ENCODE measurements at regions not wholly inside any gene's neighbourhood (a gene's known extent, or its start where the extent isn't known, plus 50 kb on each side); places are given as distances from the start of the nearest gene placed in this dataset.

- TF ChIP-seq, protein P1, sequence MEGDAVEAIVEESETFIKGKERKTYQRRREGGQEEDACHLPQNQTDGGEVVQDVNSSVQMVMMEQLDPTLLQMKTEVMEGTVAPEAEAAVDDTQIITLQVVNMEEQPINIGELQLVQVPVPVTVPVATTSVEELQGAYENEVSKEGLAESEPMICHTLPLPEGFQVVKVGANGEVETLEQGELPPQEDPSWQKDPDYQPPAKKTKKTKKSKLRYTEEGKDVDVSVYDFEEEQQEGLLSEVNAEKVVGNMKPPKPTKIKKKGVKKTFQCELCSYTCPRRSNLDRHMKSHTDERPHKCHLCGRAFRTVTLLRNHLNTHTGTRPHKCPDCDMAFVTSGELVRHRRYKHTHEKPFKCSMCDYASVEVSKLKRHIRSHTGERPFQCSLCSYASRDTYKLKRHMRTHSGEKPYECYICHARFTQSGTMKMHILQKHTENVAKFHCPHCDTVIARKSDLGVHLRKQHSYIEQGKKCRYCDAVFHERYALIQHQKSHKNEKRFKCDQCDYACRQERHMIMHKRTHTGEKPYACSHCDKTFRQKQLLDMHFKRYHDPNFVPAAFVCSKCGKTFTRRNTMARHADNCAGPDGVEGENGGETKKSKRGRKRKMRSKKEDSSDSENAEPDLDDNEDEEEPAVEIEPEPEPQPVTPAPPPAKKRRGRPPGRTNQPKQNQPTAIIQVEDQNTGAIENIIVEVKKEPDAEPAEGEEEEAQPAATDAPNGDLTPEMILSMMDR (IDR thresholded peaks at IDR 0.05; ENCODE audit: low read length) = no peak
- TF ChIP-seq EZH2 (optimal IDR thresholded peaks at IDR 0.05; ENCODE audit: low read depth, low read length) (no peak), EZH2phosphoT487 (IDR thresholded peaks at IDR 0.05; ENCODE audit: low read length) (no peak)
Measured at GRCh38 chr2:238706163-238706562, 141.7 kb upstream of the TWIST2 start.
